ENCODE measurements at regions not wholly inside any gene's neighbourhood (a gene's known extent, or its start where the extent isn't known, plus 50 kb on each side); places are given as distances from the start of the nearest gene placed in this dataset.
"Not testable (repeated sequence)": the region's sequence is repeated elsewhere in the genome, so short reads cannot be mapped to it uniquely, and the experiment has no call there.

DNA sequence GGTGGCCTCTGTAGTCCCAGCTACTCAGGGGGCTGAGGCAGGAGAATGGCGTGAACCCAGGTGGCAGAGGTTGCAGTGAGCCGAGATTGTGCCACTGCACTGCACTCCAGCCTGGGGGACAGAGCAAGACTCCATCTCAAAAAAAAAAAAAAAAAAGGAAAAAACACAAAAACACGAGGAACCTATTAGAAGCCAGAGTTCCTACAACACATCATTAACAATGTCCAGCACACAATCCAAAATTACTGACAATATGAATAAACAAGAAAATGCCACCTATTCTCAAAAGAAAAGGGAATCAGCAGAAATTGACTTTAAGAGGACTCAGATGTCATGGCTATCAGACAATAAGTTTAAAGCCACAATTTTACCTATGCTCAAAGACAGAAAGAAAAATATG is 57.3 kb upstream of the HS3ST3A1 start:
- not testable (repeated sequence) for H3K9me3 Mint-ChIP-seq; H3K27ac Mint-ChIP-seq; ATAC-seq; H3K4me3 Mint-ChIP-seq; H3K27me3 Mint-ChIP-seq; DNase-seq; H3K36me3 Mint-ChIP-seq (ENCODE audit: low read depth); H3K4me1 Mint-ChIP-seq

GRCh38 chr17:13665872-13666635 is 64.3 kb upstream of the HS3ST3A1 start:
- Mint-ChIP-seq H3K36me3 (ENCODE audit: low read depth) (no peaks in the 10 kb centered on the region), H3K4me1 (no peaks in the 10 kb centered on the region), H3K27ac (no peak overlapping the region), H3K27me3 (peaks cover 4% of the 10 kb centered on the region), H3K4me3 (no peak overlapping the region), H3K9me3 (peaks cover 23% of the 10 kb centered on the region)
- DNase-seq: no peak
- no peak for ATAC-seq

- peaks cover 19% of the 10 kb centered on the region for H3K27me3 Mint-ChIP-seq
- no peak overlapping the region for H3K4me3 Mint-ChIP-seq
- ATAC-seq (no peak), DNase-seq (no peak)
- H3K4me1 Mint-ChIP-seq: no peaks in the 10 kb centered on the region
- H3K9me3 Mint-ChIP-seq: peaks cover 26% of the 10 kb centered on the region
- no peaks in the 10 kb centered on the region for H3K36me3 Mint-ChIP-seq (ENCODE audit: low read depth)
- no peak overlapping the region for H3K27ac Mint-ChIP-seq
Observed at GRCh38 chr17:13671341-13671740, 69.6 kb upstream of the HS3ST3A1 start.

GRCh38 chr17:13671771-13672170 is 70.0 kb upstream of the HS3ST3A1 start:
- H3K4me1 Mint-ChIP-seq: no peaks in the 10 kb centered on the region
- H3K27me3 Mint-ChIP-seq: peaks cover 19% of the 10 kb centered on the region
- H3K27ac Mint-ChIP-seq: no peak overlapping the region
- ATAC-seq (no peak), DNase-seq (peak; percentile 4)
- no peaks in the 10 kb centered on the region for H3K36me3 Mint-ChIP-seq (ENCODE audit: low read depth)
- peaks cover 26% of the 10 kb centered on the region for H3K9me3 Mint-ChIP-seq
- no peak overlapping the region for H3K4me3 Mint-ChIP-seq

GRCh38 chr17:13678361-13678760 is 76.6 kb upstream of the HS3ST3A1 start:
- Mint-ChIP-seq H3K36me3 (ENCODE audit: low read depth) (no peaks in the 10 kb centered on the region), H3K4me1 (no peaks in the 10 kb centered on the region), H3K27me3 (peaks cover 14% of the 10 kb centered on the region), H3K9me3 (peaks cover 3% of the 10 kb centered on the region), H3K27ac (no peak overlapping the region), H3K4me3 (no peak overlapping the region)
- no peak for ATAC-seq
- no peak for DNase-seq

GRCh38 chr17:13678841-13679240 is 77.1 kb upstream of the HS3ST3A1 start:
- DNase-seq (no peak), ATAC-seq (no peak)
- Mint-ChIP-seq H3K4me1 (no peaks in the 10 kb centered on the region), H3K27me3 (peaks cover 13% of the 10 kb centered on the region), H3K4me3 (no peak overlapping the region), H3K9me3 (peaks cover 3% of the 10 kb centered on the region), H3K36me3 (ENCODE audit: low read depth) (no peaks in the 10 kb centered on the region), H3K27ac (no peak overlapping the region)

DNA sequence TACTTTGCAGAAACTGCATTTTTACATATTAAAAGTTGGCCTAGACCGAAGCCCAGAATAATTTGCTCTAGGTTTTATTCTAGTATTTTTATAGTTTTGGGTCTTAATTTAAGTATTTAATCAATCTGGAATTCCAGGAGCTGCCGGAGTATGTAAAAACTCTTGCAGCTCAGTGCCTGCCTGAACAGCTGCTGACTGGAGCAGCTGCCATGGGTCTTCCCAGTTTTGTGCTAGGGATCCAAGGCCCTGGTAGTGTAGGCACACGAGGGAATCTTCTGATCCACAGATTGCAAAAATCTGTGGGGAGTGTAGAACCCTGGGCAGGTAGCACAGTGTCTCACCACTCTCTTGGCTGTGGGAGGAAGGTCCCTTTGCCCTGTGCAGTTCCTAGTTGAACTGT is 87.0 kb upstream of the HS3ST3A1 start:
- Mint-ChIP-seq H3K27ac (no peak overlapping the region), H3K36me3 (ENCODE audit: low read depth) (no peaks in the 10 kb centered on the region), H3K27me3 (peaks cover 14% of the 10 kb centered on the region), H3K4me3 (no peak overlapping the region), H3K9me3 (peaks cover 7% of the 10 kb centered on the region), H3K4me1 (no peaks in the 10 kb centered on the region)
- DNase-seq: no peak
- ATAC-seq: no peak

- Mint-ChIP-seq H3K36me3 (ENCODE audit: low read depth) (no peaks in the 10 kb centered on the region), H3K27me3 (peaks cover 14% of the 10 kb centered on the region), H3K4me3 (no peak overlapping the region), H3K27ac (no peak overlapping the region), H3K9me3 (no peaks in the 10 kb centered on the region), H3K4me1 (no peaks in the 10 kb centered on the region)
- ATAC-seq (no peak), DNase-seq (no peak)
Observed at GRCh38 chr17:13690806-13691205, 89.1 kb upstream of the HS3ST3A1 start.

DNA sequence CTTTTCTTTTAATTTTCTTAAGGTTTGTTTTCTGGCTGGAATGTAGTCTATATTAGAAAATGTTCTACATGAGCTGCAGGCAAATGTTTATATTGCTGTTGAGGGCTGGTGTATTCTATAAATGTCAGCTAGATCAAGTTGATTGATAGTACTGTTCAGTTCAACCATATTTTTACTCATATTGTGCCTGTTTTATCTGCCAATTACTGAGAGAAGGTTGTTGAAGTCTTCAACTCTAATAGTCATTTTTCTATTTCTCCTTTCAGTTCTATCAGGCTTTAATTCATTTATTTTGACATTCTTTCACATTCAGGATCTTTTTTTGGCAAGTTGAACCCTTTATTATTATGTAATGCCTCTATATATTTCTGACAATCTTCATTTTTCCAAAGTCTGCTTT is 93.2 kb upstream of the HS3ST3A1 start:
- DNase-seq (no peak), ATAC-seq (no peak)
- Mint-ChIP-seq H3K27ac (no peak overlapping the region), H3K4me1 (no peaks in the 10 kb centered on the region), H3K4me3 (no peak overlapping the region), H3K27me3 (peaks cover 16% of the 10 kb centered on the region), H3K36me3 (ENCODE audit: low read depth) (no peaks in the 10 kb centered on the region), H3K9me3 (peaks cover 10% of the 10 kb centered on the region)

DNA sequence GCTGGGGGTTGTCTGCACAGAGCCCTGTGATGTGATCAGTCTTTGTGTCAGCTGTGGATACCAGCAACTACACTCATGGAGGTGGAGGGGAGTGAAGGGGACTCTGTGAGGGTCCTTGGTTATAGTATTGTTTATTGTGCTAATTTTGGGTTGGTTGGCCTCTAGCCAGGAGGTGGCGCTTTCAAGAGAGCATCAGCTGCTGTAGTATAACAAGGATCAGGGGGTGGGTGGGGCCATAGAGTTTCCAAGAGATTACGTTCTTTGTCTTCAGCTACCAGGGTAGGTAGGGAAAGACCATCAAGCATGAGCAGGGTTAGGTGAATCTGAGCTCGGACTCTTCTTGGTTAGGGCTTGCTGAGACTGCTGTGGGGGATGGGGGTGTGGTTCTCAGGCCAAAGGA is 97.1 kb upstream of the HS3ST3A1 start:
- H3K4me3 Mint-ChIP-seq: no peak overlapping the region
- H3K36me3 Mint-ChIP-seq (ENCODE audit: low read depth): no peaks in the 10 kb centered on the region
- H3K9me3 Mint-ChIP-seq: peaks cover 10% of the 10 kb centered on the region
- H3K4me1 Mint-ChIP-seq: no peaks in the 10 kb centered on the region
- no peak for ATAC-seq
- DNase-seq: no peak
- peaks cover 15% of the 10 kb centered on the region for H3K27me3 Mint-ChIP-seq
- no peak overlapping the region for H3K27ac Mint-ChIP-seq

- H3K36me3 Mint-ChIP-seq (ENCODE audit: low read depth): no peaks in the 10 kb centered on the region
- H3K4me1 Mint-ChIP-seq: no peaks in the 10 kb centered on the region
- H3K27ac Mint-ChIP-seq: no peak overlapping the region
- H3K4me3 Mint-ChIP-seq: no peak overlapping the region
- DNase-seq (no peak), ATAC-seq (no peak)
- H3K9me3 Mint-ChIP-seq: peaks cover 10% of the 10 kb centered on the region
- peaks cover 13% of the 10 kb centered on the region for H3K27me3 Mint-ChIP-seq
Observed at GRCh38 chr17:13699261-13699660, 97.5 kb upstream of the HS3ST3A1 start.

GRCh38 chr17:13702266-13702665 is 100.5 kb upstream of the HS3ST3A1 start:
- H3K9me3 Mint-ChIP-seq: peaks cover 10% of the 10 kb centered on the region

GRCh38 chr17:13704333-13704732 is 102.6 kb upstream of the HS3ST3A1 start:
- ATAC-seq (no peak), DNase-seq (no peak)
- H3K27me3 Mint-ChIP-seq: peaks cover 15% of the 10 kb centered on the region
- H3K4me3 Mint-ChIP-seq: no peak overlapping the region
- no peaks in the 10 kb centered on the region for H3K36me3 Mint-ChIP-seq (ENCODE audit: low read depth)
- no peaks in the 10 kb centered on the region for H3K4me1 Mint-ChIP-seq
- no peaks in the 10 kb centered on the region for H3K9me3 Mint-ChIP-seq
- H3K27ac Mint-ChIP-seq: no peak overlapping the region

More at GRCh38 chr17:13702266-13702665, 100.5 kb upstream of the HS3ST3A1 start:
- Mint-ChIP-seq H3K27me3 (peaks cover 23% of the 10 kb centered on the region), H3K4me3 (no peak overlapping the region), H3K4me1 (no peaks in the 10 kb centered on the region), H3K36me3 (ENCODE audit: low read depth) (no peaks in the 10 kb centered on the region), H3K27ac (no peak overlapping the region)
- ATAC-seq (no peak), DNase-seq (no peak)

DNA sequence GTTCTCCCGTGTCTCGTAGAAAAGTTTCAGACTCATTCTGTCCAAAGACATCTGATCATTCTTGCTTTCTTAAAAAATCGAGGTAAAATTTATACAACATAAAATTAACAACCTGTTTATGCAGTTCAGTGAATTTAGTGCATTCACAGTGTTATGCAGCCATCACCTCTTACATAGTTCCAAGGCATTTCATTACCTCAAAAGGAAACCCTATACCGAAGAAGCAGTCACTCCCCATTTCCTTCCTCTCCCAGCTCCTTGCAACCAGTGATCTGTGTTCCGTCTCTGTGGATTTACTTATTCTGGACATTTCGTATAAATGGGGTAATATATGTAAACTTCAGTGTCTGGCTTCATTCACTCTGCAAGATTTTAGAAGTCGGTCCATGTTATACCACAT is 103.5 kb upstream of the HS3ST3A1 start:
- no peaks in the 10 kb centered on the region for H3K9me3 Mint-ChIP-seq
- DNase-seq (no peak), ATAC-seq (no peak)
- no peak overlapping the region for H3K4me3 Mint-ChIP-seq
- peaks cover 12% of the 10 kb centered on the region for H3K27me3 Mint-ChIP-seq
- no peaks in the 10 kb centered on the region for H3K36me3 Mint-ChIP-seq (ENCODE audit: low read depth)
- no peak overlapping the region for H3K27ac Mint-ChIP-seq
- no peaks in the 10 kb centered on the region for H3K4me1 Mint-ChIP-seq

DNA sequence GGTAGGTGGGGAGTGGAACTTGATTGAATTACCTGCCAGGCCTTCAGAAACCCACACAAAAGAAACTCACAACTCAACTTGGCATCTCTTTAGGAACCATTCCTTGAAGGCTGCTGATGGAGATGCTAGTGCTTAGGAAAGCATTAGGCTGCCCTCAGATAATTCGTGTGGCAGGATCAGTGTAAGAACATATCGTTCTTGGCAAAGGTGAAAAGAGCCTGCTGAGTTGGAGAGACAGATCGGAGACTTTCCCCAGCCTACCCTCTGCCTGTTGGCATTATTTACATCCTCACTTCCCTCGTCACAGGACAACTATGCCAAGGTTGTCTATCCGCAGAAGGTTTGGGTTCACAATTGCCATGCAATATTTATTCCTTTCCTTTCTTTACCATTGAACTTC is 120.0 kb upstream of the HS3ST3A1 start:
- Mint-ChIP-seq H3K36me3 (ENCODE audit: low read depth) (no peaks in the 10 kb centered on the region), H3K4me3 (no peak overlapping the region), H3K27ac (no peak overlapping the region), H3K9me3 (no peaks in the 10 kb centered on the region), H3K4me1 (no peaks in the 10 kb centered on the region), H3K27me3 (peaks cover 3% of the 10 kb centered on the region)
- no peak for ATAC-seq
- DNase-seq: no peak

Measured in activated naive CD8-positive, alpha-beta T cell treated with anti-CD3 and anti-CD28 coated beads, Interleukin-2, amount 50 U/mL, for 24 hours (primary cell).